ENCODE measurements at regions not wholly inside any gene's neighbourhood (a gene's known extent, or its start where the extent isn't known, plus 50 kb on each side); places are given as distances from the start of the nearest gene placed in this dataset.

- no peak for DNase-seq
Observed at GRCh38 chr10:69741252-69741651, 60.5 kb upstream of the COL13A1 start.

GRCh38 chr10:69741671-69742355 lies 59.9 kb upstream of the COL13A1 start:
- no peak for DNase-seq

GRCh38 chr10:69742356-69742695 lies 59.4 kb upstream of the COL13A1 start:
- no peak for DNase-seq

- DNase-seq: peak in 1 of 2 experiments; percentile 9
Observed at GRCh38 chr10:69742928-69743602, 58.6 kb upstream of the COL13A1 start.

- no peak for DNase-seq
Observed at GRCh38 chr10:69744971-69745370, 56.7 kb upstream of the COL13A1 start.

GRCh38 chr10:69745698-69746097 lies 56.0 kb upstream of the COL13A1 start:
- no peak for DNase-seq

GRCh38 chr10:69747179-69747578 lies 54.5 kb upstream of the COL13A1 start:
- DNase-seq: no peak

GRCh38 chr10:69748621-69749020 lies 53.1 kb upstream of the COL13A1 start:
- no peak for DNase-seq

- no peak for DNase-seq
Observed at GRCh38 chr10:69749178-69750010, 52.3 kb upstream of the COL13A1 start.

GRCh38 chr10:69750011-69750373 lies 51.7 kb upstream of the COL13A1 start:
- no peak for DNase-seq

GRCh38 chr10:69750725-69751124 lies 51.0 kb upstream of the COL13A1 start:
- DNase-seq: no peak

- no peak for DNase-seq
Observed at GRCh38 chr10:69751214-69751613, 50.5 kb upstream of the COL13A1 start.
